ENCODE measurements at regions not wholly inside any gene's neighbourhood (a gene's known extent, or its start where the extent isn't known, plus 50 kb on each side); places are given as distances from the start of the nearest gene placed in this dataset.

GRCh38 chr13:103386341-103386740 is 320.1 kb upstream of the SLC10A2 start:
- Histone ChIP-seq H3K4me3 (ENCODE audit: low read depth, low read length) (no peak overlapping the region), H3K4me1 (ENCODE audit: control insufficient read depth, insufficient read depth, low read length) (no peaks in the 10 kb centered on the region), H3K27ac (ENCODE audit: low read depth, low read length) (no peak overlapping the region), H3K9me3 (ENCODE audit: control insufficient read depth, insufficient read depth, low read length) (peaks cover 4% of the 10 kb centered on the region), H3K27me3 (ENCODE audit: control insufficient read depth, insufficient read depth, low read length) (no peaks in the 10 kb centered on the region), H3K36me3 (ENCODE audit: control insufficient read depth, insufficient read depth, low read length) (no peaks in the 10 kb centered on the region)
- WGBS (ENCODE audit: insufficient coverage) = 76% methylated on average over 2 of the region's 3 CpGs
- no peak for DNase-seq (ENCODE audit: low read depth in 4 of 6, low spot score in 6 of 6)

GRCh38 chr13:103373916-103374315 is 307.7 kb upstream of the SLC10A2 start:
- H3K27ac ChIP-seq (ENCODE audit: low read depth, low read length) = no peak overlapping the region
- H3K4me3 ChIP-seq (ENCODE audit: low read depth, low read length) = no peak overlapping the region
- DNase-seq (ENCODE audit: low read depth in 4 of 6, low spot score in 6 of 6) = no peak
- no CpG with 5 or more reads among the region's 4 CpGs for WGBS (ENCODE audit: insufficient coverage)
- H3K36me3 ChIP-seq (ENCODE audit: control insufficient read depth, insufficient read depth, low read length) = no peaks in the 10 kb centered on the region
- H3K4me1 ChIP-seq (ENCODE audit: control insufficient read depth, insufficient read depth, low read length) = no peaks in the 10 kb centered on the region
- H3K9me3 ChIP-seq (ENCODE audit: control insufficient read depth, insufficient read depth, low read length) = no peaks in the 10 kb centered on the region
- no peaks in the 10 kb centered on the region for H3K27me3 ChIP-seq (ENCODE audit: control insufficient read depth, insufficient read depth, low read length)

- no peak overlapping the region for H3K27ac ChIP-seq (ENCODE audit: low read depth, low read length)
- H3K9me3 ChIP-seq (ENCODE audit: control insufficient read depth, insufficient read depth, low read length) = no peaks in the 10 kb centered on the region
- DNase-seq (ENCODE audit: low read depth in 4 of 6, low spot score in 6 of 6) = no peak
- H3K27me3 ChIP-seq (ENCODE audit: control insufficient read depth, insufficient read depth, low read length) = no peaks in the 10 kb centered on the region
- 94% methylated on average over 2 of the region's 2 CpGs for WGBS (ENCODE audit: insufficient coverage)
- H3K4me1 ChIP-seq (ENCODE audit: control insufficient read depth, insufficient read depth, low read length) = no peaks in the 10 kb centered on the region
- no peak overlapping the region for H3K4me3 ChIP-seq (ENCODE audit: low read depth, low read length)
- H3K36me3 ChIP-seq (ENCODE audit: control insufficient read depth, insufficient read depth, low read length) = no peaks in the 10 kb centered on the region
Observed at GRCh38 chr13:103371271-103371670, 305.1 kb upstream of the SLC10A2 start.

GRCh38 chr13:103370790-103371189 is 304.6 kb upstream of the SLC10A2 start:
- no peak overlapping the region for H3K27ac ChIP-seq (ENCODE audit: low read depth, low read length)
- H3K4me3 ChIP-seq (ENCODE audit: low read depth, low read length) = no peak overlapping the region
- H3K27me3 ChIP-seq (ENCODE audit: control insufficient read depth, insufficient read depth, low read length) = no peaks in the 10 kb centered on the region
- no peak for DNase-seq (ENCODE audit: low read depth in 4 of 6, low spot score in 6 of 6)
- H3K9me3 ChIP-seq (ENCODE audit: control insufficient read depth, insufficient read depth, low read length) = no peaks in the 10 kb centered on the region
- WGBS (ENCODE audit: insufficient coverage) = no CpG with 5 or more reads among the region's 1 CpG
- no peaks in the 10 kb centered on the region for H3K36me3 ChIP-seq (ENCODE audit: control insufficient read depth, insufficient read depth, low read length)
- H3K4me1 ChIP-seq (ENCODE audit: control insufficient read depth, insufficient read depth, low read length) = no peaks in the 10 kb centered on the region

GRCh38 chr13:103358255-103358932 is 292.2 kb upstream of the SLC10A2 start:
- Histone ChIP-seq H3K27ac (ENCODE audit: low read depth, low read length) (no peak overlapping the region), H3K9me3 (ENCODE audit: control insufficient read depth, insufficient read depth, low read length) (no peaks in the 10 kb centered on the region), H3K27me3 (ENCODE audit: control insufficient read depth, insufficient read depth, low read length) (no peaks in the 10 kb centered on the region), H3K4me3 (ENCODE audit: low read depth, low read length) (no peak overlapping the region), H3K4me1 (ENCODE audit: control insufficient read depth, insufficient read depth, low read length) (no peaks in the 10 kb centered on the region), H3K36me3 (ENCODE audit: control insufficient read depth, insufficient read depth, low read length) (no peaks in the 10 kb centered on the region)
- no peak for DNase-seq (ENCODE audit: low read depth in 4 of 6, low spot score in 6 of 6)
- 92% methylated on average over 2 of the region's 6 CpGs for WGBS (ENCODE audit: insufficient coverage)

GRCh38 chr13:103356226-103356864 is 290.1 kb upstream of the SLC10A2 start:
- Histone ChIP-seq H3K4me1 (ENCODE audit: control insufficient read depth, insufficient read depth, low read length) (peaks cover 3% of the 10 kb centered on the region), H3K27ac (ENCODE audit: low read depth, low read length) (no peak overlapping the region), H3K9me3 (ENCODE audit: control insufficient read depth, insufficient read depth, low read length) (no peaks in the 10 kb centered on the region), H3K36me3 (ENCODE audit: control insufficient read depth, insufficient read depth, low read length) (no peaks in the 10 kb centered on the region), H3K27me3 (ENCODE audit: control insufficient read depth, insufficient read depth, low read length) (no peaks in the 10 kb centered on the region), H3K4me3 (ENCODE audit: low read depth, low read length) (no peak overlapping the region)
- 89% methylated on average over 4 of the region's 6 CpGs for WGBS (ENCODE audit: insufficient coverage)
- no peak for DNase-seq (ENCODE audit: low read depth in 4 of 6, low spot score in 6 of 6)

GRCh38 chr13:103354171-103354570 is 288.0 kb upstream of the SLC10A2 start:
- Histone ChIP-seq H3K27me3 (ENCODE audit: control insufficient read depth, insufficient read depth, low read length) (no peaks in the 10 kb centered on the region), H3K36me3 (ENCODE audit: control insufficient read depth, insufficient read depth, low read length) (no peaks in the 10 kb centered on the region), H3K27ac (ENCODE audit: low read depth, low read length) (no peak overlapping the region), H3K4me1 (ENCODE audit: control insufficient read depth, insufficient read depth, low read length) (peaks cover 8% of the 10 kb centered on the region), H3K4me3 (ENCODE audit: low read depth, low read length) (no peak overlapping the region), H3K9me3 (ENCODE audit: control insufficient read depth, insufficient read depth, low read length) (no peaks in the 10 kb centered on the region)
- WGBS (ENCODE audit: insufficient coverage) = 94% methylated on average over 2 of the region's 2 CpGs
- DNase-seq (ENCODE audit: low read depth in 4 of 6, low spot score in 6 of 6) = no peak

GRCh38 chr13:103351035-103351828 is 285.0 kb upstream of the SLC10A2 start:
- WGBS (ENCODE audit: insufficient coverage) = 9% methylated on average over 5 of the region's 10 CpGs
- peak in 2 of 6 donors; percentile 27 to 80 for DNase-seq (ENCODE audit: low read depth in 4 of 6, low spot score in 6 of 6)
- Histone ChIP-seq H3K27me3 (ENCODE audit: control insufficient read depth, insufficient read depth, low read length) (no peaks in the 10 kb centered on the region), H3K36me3 (ENCODE audit: control insufficient read depth, insufficient read depth, low read length) (no peaks in the 10 kb centered on the region), H3K27ac (ENCODE audit: low read depth, low read length) (no peak overlapping the region), H3K9me3 (ENCODE audit: control insufficient read depth, insufficient read depth, low read length) (no peaks in the 10 kb centered on the region), H3K4me1 (ENCODE audit: control insufficient read depth, insufficient read depth, low read length) (peaks cover 8% of the 10 kb centered on the region), H3K4me3 (ENCODE audit: low read depth, low read length) (no peak overlapping the region)

- Histone ChIP-seq H3K9me3 (ENCODE audit: control insufficient read depth, insufficient read depth, low read length) (no peaks in the 10 kb centered on the region), H3K4me3 (ENCODE audit: low read depth, low read length) (no peak overlapping the region), H3K36me3 (ENCODE audit: control insufficient read depth, insufficient read depth, low read length) (no peaks in the 10 kb centered on the region), H3K27me3 (ENCODE audit: control insufficient read depth, insufficient read depth, low read length) (no peaks in the 10 kb centered on the region), H3K4me1 (ENCODE audit: control insufficient read depth, insufficient read depth, low read length) (peaks cover 8% of the 10 kb centered on the region), H3K27ac (ENCODE audit: low read depth, low read length) (no peak overlapping the region)
- no peak for DNase-seq (ENCODE audit: low read depth in 4 of 6, low spot score in 6 of 6)
- WGBS (ENCODE audit: insufficient coverage) = no CpG with 5 or more reads among the region's 1 CpG
Observed at GRCh38 chr13:103350147-103350546, 283.9 kb upstream of the SLC10A2 start.
